ENCODE measurements at regions not wholly inside any gene's neighbourhood (a gene's known extent, or its start where the extent isn't known, plus 50 kb on each side); places are given as distances from the start of the nearest gene placed in this dataset.

GRCh38 chr18:70468861-70469547, 180.2 kb downstream of the SOCS6 start:
- no TSS peak for BruUV-seq (replicated peaks)
- in situ Hi-C loops (cut with HindIII; ENCODE audit: low pct_unique_long_range_greater_than_20kb, low sequenced_read_pairs) = no loop called here

More at GRCh38 chr18:70468861-70469547, 180.2 kb downstream of the SOCS6 start:
- ChIA-PET POLR2A (no interaction called here), CTCF (no interaction called here)
- Histone ChIP-seq H3K27me3 (ENCODE audit: control insufficient read depth, insufficient read depth, low read length) (no peaks in the 10 kb centered on the region), H3K4me1 (ENCODE audit: control insufficient read depth, insufficient read depth, low read length) (peaks cover 34% of the 10 kb centered on the region), H3K27ac (ENCODE audit: low read length) (peak overlapping the region; percentile 96), H3K36me3 (ENCODE audit: control insufficient read depth, insufficient read depth, low read length) (no peaks in the 10 kb centered on the region; the same call in 1 of the 2 replicates), H3K9me3 (ENCODE audit: control insufficient read depth, insufficient read depth, low read depth, low read length) (no peaks in the 10 kb centered on the region), H3K4me3 (ENCODE audit: low read depth in 2 of 2, low read length in 2 of 2) (no peak overlapping the region)
- ATAC-seq = no peak
- intact Hi-C loops (cut with micrococcal nuclease; ENCODE audit: unreplicated experiment) = no loop called here
- DNase-seq (ENCODE audit: low read depth, low spot score) = no peak
- TF ChIP-seq SIN3A (IDR thresholded peaks at IDR 0.05; ENCODE audit: borderline replicate concordance, insufficient read depth, low read depth, low read length) = no peak
- no peak for TF ChIP-seq CTCF (IDR thresholded peaks at IDR 0.05)
- TF ChIP-seq POLR2AphosphoS5 (IDR thresholded peaks at IDR 0.05; ENCODE audit: low read depth, low read length) = no peak
- no peak for TF ChIP-seq TCF7L2 (IDR thresholded peaks at IDR 0.05; ENCODE audit: low read depth, low read length)
- TF ChIP-seq REST (IDR thresholded peaks at IDR 0.05; ENCODE audit: insufficient read depth in 1 of 2, low read depth in 2 of 2, low read length in 1 of 2) = no peak
